HuH-7 (cell line): ENCODE measurements at regions not wholly inside any gene's neighbourhood (a gene's known extent, or its start where the extent isn't known, plus 50 kb on each side); places are given as distances from the start of the nearest gene placed in this dataset.
"Not testable (repeated sequence)": the region's sequence is repeated elsewhere in the genome, so short reads cannot be mapped to it uniquely, and the experiment has no call there.

Source experiments
- DNase-seq: peaks from one replicate; pipeline ENCODE4 v3.0.0; 2011; ENCODE audit warnings: low spot score

DNA sequence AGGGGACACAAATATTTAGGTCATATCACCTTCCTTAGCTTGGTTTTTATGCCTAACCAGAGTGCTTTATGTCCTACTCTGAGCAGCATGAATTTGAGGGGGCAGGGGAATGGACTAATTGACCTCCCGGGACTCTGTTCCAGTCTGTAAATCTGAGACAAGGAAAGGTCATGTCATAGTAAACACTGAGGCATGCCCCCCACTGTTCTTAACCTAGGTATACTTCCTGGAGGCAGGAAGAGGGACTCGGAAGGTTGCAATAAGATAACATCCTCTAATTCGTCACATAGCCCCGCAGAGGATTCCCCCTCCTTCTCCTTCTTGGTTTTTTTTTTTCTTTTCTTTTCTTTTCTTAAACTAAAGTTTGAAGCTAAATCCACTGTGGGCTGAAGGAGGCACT lies 540.3 kb upstream of the CADM1 start:
- DNase-seq, result no peak

DNA sequence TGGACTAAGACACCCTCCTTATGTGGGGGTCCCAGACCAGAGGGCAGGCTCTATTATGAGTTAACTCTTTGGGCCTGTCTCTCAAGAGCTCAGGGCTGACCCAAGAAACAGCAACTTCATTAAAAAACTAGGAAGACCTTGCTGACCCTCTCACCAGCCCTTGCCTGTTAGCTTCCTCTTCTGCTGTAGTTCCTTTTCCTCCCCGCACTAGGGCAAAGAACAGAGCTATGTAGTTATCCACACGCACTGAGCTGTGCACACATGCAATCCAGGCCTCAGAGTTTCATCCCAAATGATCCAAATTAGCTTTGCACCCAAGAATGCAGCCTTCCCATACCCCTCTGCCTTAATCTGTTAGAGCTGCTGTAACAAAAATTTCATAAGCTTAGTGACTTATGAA lies 539.6 kb upstream of the CADM1 start:
- DNase-seq, result no peak

DNA sequence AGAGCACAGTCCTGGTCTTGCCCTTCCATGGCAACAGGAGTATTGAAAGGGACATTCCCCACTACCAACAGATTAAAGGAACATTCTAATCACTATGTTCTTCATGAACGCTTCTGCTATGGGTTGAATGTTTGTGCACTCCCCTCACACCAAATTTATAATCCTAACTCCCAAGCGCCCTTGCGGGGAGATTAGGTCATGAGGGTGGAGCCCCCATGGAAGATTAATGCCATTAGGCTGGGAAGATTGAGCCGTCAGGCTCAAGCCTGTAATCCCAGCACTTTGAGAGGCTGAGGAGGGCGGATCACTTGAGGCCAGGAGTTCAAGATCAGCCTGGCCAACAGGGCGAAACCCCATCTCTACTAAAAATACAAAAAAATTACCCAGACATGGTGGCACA lies 538.8 kb upstream of the CADM1 start:
- not testable (repeated sequence) for DNase-seq

DNA sequence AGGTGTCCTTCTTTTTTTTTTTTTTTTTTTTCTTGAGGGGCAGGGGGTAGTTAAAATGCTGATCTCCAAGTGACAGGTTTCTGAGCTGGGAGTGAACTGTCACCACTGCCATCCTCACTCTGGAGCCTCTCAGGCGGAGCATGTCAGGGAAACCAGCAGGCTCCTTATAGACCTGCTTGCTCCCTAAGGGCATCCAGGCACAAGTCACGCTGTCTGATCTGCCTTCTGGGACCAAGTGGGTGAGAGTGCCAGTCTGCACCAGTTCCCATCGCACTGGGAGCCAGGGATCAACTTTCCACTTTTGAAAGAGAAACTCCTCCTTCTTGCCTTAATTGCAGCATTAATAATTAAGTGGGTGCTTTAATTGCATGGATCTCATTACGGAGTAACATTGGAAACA lies 537.9 kb upstream of the CADM1 start:
- no peak for DNase-seq

DNA sequence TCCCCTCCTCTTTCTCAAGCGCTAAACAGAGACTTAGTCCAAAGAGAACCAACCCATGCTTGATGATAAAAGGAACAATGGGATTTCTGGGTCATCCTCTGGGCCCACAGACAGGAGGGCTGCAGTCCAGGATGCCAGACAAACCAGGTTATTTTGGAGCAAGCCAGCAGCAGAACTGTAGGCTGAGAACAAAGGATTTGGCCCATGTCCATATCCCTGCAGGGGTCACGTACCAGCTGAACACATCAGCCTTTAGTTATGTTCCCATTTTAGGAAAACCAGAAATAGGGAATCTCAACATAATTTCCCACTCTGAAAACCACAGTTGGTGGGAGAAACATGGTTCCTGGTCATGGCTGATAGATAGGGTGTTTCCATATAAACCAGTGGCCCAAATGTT lies 533.6 kb upstream of the CADM1 start:
- no peak for DNase-seq

DNA sequence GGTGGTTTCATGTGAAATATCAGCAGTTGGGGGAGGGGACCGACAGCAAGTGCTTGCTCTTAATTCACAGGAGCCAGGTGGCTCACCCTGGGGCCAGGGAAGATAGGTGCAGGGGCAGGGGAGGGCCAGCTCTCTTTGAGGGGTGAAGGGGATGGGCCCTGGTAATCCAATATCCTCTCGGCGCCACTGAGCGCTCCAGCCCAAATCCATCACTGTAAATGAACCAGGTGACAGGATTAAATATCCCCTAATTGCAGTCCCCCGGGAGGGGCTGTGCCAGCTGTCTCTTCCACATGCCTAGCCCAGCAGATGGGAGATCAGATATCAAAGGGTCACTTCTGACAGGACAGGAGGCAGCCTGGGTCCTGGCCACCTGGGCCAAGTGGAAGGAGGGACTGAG lies 531.8 kb upstream of the CADM1 start:
- DNase-seq, result no peak

DNA sequence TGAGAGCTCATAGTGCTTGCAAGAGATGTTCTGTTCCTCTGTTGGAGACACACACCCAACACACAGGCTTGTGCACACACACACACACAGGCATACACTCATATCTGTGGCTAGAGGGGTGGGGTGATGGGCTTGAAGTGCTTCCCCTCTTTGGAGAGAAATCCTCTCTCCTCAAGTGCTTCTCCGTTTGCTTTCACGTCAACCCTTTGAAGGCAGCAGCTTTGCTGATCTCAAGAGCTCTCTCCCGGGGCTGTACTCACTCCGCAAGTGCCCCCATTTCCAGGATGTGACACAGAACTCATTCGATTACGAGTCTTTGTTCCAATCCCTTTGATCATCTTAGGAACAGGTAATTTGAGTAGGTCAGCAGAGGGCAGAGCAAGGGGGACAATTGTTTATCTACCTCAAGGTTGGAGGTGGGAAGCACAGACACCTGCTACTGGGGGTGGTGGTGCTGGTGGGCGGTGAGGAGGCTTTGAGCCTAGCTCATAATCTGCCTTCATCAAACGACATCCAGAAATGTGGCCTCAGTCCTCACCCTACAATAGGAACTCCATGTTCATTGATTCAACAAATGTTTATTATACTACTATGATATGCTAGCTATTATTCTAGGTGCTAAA lies 529.8 kb upstream of the CADM1 start:
- no peak for DNase-seq

DNA sequence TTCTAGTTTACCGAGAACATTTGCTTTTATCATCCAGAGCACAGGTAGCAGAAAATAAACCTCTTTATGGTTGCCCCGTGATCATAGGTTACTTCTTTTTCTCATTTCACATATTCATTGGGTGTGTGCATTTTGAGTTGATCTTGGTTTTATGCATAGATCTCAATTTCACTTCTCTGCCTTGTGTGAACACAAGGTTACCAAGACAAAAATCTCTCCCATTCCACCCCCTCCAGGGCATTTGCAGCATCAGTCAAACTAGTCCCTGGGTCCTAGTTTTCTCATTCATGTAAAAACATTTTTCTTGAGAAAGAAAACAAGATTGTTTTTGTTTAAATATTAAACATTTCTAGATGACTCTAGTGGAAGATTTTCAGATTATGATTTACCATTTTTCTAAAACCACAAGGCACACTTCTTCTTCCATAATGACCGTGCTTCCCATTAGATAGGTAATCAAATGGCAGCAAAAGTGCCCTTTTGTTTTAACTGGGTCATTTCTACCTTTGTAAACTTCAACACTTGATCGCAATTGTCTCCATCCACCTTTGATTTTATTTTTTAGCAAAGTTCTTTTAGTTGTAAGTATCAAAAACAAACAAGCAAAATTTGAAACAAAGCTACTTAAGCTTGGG lies 526.6 kb upstream of the CADM1 start:
- DNase-seq, result no peak

DNA sequence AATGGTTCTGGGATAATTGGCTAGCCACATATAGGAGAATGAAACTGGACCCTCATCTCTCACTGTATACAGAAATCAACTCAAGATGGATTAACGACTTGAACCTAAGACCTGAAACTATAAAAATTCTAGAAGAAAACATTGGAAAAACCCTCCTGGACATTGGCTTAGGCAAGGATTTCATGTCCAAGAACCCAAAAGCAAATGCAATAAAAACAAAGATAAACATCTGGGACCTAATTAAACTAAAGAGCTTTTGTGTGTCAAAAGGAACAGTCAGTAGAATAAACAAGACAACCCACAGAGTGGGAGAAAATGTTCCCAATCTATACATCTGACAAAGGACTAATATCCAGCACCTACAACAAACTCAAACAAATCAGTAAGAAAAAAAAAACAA lies 524.3 kb upstream of the CADM1 start:
- not testable (repeated sequence) for DNase-seq

DNA sequence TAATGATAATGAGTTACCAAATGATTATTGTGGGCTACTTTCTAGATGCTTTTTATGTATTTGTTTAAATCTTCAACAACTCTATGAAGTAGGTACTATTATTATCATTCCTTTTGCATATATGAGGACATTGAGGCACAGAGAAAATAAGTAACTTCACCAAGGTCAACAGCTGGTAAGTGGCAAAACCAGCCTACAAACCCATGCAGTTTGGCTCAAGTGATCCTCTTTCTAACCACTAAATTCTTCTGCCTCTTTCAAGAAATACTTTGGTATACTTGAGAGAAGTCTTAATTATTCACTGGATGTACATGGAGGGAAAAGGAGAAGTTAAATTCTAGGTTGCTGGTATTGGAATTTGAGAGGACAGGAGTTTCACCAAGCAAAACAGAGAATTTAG lies 495.2 kb upstream of the CADM1 start:
- DNase-seq, result no peak

DNA sequence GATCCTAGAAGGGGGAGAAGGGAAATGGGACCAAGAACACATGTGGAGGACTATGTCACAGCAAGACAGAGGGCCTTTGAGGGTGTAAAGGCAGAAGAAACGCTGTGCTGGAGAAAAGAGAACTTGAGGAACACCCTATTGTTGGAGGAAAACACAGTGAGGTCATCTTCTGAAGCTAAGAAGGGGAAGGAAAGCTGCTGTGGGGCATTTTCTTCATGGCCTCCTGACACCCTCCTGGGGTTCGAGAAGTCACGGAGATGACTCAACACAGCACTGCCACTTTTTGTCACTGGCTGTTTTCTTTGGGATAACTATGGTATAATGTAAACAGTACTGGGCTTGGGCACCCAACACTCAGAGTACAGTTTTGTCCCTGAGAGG lies 492.6 kb upstream of the CADM1 start:
- DNase-seq, result no peak

DNA sequence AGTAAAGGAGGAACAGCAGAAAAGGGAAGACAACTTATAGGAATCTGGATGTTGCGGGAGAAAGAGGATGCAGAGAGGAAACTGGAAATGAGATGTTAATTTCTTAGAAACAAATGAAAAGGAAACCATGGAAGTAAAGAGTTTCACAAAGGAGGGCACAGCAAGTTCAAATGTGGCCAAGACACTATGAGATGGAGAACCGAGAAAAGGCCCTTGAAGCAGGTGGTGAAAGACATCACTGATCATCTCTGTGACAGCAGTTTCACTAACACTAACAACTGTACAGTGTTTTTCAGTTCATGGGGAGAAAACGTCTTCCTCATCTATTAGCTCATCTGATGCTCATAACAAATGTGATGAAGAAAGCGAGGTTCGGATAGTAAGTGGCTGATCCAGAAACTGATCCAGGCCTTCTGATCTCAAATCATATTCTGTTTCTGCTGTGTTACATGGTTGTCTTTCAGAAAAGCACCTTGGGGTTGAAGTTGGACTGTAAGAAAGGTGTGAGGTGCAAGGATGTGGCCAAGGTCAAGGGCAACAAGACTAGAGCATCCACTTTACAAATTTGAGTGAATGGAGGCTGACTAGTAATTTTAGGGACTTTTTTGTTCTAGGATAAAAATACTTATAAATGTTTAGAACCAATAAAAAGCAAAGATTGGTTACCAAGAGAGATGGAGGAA lies 492.1 kb upstream of the CADM1 start:
- DNase-seq, result no peak

DNA sequence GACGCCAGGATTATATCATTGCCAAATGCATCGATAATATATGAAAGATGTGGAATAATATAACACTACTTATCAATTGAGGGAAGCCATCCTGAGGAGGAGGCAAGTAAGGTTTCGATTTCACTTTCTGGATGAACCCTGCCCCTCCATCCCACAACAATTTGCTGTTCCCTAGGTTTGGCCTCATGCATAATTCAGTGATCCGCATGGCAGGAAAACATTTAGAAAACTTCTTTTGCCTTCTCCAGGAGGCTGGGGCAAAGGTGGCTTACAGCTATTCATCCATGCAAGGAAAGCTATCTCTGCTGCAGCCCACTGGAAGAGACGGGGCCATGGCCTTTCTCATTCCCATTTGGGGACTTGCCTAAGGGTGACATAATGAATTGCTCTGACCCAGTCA lies 489.4 kb upstream of the CADM1 start:
- DNase-seq, result no peak

DNA sequence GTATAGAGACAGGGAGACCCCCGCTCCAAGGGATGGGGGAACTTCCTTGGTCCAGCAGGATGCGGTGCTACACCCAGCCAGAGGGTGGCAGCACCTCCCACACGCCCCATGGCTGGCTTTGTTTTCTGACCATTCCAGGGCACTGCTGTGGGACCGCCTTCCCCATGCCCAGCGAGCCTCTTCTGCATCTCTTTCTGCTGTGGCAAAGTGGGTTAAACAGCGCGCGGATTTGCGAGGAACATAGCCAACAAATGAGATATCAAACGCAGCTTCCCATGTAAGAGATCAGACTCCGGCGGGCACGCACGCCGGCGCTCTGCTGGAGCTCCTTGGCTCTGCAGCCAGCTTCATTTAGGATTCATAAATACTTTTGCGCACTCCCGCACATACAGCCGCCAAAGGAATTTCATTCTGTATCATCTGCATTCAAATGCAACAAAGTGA lies 485.8 kb upstream of the CADM1 start:
- DNase-seq, result peak; percentile 44

DNA sequence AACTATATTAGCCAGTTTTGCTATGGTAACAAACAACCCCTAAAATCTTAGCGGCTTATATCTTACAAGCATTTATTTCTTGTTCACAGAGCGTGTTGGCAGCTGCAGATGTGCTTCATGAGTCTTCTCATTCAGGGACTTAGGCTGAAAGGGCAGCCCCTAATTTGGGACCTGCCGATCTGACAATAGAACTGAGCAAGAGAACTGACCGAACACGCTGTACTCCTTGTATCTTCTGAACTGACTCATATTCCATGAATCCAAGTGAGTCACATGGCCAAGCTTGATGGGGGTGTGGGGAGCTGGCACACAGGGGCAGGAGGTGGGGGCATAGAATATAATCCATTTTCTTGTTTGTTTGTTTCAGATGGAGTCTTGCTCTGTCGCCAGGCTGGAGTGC lies 481.7 kb upstream of the CADM1 start:
- DNase-seq, result no peak

DNA sequence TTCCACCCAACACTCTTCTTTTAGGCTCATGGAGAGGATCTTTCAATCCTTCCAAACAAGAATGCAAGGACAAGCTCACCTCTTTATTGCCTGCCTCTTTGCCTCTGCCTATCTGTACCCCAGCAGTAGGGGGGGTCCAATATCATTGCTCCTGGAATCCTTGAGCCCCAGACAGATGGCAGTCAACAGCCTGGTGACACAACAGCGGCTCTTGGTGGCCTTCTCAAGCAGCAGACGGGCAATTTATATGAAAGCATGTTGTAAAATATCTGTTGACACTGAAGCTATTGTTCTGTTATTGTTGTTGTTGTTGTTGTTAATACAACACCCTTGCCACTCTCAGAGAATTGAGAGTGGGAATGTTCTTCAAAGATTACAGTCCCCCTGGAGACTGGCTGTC lies 480.0 kb upstream of the CADM1 start:
- DNase-seq, result no peak

DNA sequence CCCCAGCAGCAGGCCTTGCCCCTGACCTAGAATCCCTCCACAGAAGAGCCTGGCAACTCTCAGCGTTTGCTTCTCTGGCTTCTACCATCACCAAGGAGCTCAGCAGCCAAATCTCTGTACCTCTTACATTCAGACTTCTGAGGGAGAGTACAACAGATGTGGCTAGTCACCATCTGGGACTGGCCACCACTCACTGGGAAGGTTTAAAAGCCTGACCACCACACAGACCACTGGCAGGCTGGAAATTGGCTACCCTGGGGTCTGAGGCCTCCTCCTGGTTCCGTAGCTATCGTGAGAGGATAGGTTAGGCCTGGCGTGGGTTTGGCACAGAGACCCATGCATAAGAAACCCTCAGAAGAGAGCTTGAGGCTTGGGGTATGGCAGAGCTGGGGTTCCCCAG lies 478.5 kb upstream of the CADM1 start:
- no peak for DNase-seq

DNA sequence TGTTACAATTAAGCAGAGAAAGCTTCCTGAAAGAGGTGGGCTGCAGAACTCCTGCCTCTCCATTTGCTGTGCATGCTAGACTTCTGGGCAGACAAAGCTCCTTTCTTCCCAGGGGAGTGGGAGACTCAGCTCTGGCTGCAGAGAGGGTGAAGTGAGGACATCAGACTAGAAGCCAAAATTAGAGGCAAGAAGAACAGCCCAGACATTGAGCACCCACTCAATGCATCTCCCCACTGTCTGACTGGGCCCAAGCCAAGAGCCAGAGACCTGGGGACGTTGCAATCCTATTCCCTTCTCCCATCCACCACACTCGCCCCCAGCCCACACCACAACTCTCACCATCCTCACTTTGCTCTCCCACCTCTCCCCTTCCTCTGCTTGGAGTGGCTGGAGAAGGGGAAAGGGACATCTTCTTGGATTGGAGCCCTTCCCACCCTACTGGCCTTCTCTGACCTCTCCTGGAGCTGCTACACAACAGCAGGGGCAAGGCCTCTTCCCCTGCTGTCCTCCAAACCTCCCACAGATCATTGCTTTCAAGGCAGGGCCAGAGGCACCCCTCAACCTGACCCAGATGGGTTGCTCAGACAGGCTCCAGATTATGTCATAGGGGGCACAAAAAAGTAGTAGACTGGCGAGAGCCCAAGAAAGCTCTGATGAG lies 477.7 kb upstream of the CADM1 start:
- DNase-seq, result no peak

DNA sequence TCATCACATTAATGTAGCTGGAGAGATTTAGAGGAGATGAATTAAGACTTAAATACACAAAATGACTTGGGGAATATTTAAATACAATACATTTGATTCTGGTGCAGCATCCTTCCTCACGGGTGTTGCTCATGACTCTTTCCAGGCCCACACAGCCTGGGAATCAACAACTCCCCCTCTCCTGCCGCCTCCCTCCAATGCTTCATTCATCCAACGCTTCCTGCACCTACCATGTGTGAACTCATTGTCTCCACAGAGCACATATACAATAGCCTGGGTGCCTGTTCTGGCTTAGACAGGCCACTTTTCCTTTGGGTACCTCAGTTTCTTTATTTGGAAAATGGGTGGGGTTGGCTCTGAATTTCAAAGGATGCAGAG lies 476.9 kb upstream of the CADM1 start:
- no peak for DNase-seq

DNA sequence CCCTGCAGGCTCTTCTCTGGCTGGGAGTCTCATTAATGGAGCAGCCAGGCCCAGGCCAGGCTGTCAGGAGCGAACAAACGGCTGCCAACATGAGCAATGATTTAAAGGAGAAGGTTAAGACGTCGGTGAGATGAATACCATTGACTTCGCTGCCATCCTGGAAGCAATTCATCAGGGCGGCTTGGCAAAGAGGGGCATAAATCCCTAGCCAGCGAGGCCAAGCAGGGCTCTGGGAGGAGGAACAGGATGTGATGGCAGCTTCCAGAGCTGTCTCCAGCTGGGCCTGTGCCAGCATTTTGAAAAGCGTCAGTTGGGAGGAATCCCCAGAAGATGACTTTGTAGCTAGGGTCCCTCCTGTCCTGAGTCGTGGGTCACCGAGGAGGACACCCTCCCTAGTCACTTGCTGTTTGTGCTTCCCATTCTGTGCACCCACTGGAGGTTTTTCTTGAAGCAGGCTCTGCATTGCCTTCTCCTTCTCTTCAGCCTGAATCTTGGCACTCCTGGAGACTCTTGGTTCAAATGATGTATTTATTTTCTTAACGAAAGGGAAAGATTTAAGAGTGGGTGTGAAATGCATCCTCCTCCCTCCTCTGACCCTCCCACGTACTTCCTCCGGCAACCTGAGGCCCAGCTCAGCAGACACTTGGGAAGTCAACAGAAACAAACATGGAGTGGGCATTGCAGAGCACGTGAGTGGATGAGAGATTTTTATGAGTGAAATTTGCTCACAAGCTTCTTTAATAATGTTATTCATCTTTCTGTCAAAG lies 476.3 kb upstream of the CADM1 start:
- no peak for DNase-seq

DNA sequence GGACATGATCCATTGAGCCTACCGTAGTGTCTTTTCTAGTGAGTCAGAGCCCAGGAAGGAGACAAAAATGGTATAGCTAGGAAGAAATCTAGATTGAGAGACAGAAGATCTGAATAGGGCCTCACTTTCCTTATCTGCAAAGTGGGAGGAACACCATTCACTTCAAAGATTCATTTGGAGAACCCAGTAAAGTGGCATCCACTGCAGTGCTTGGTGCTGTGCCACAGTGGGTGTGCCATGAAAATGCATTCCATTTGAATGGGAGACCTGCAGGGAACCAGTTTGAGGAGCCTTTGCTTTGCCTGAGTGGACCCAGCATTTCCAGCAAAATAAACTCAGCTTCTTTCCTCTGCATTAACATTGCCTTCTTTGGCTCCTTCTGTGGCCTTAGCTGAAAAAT lies 470.5 kb upstream of the CADM1 start:
- no peak for DNase-seq

DNA sequence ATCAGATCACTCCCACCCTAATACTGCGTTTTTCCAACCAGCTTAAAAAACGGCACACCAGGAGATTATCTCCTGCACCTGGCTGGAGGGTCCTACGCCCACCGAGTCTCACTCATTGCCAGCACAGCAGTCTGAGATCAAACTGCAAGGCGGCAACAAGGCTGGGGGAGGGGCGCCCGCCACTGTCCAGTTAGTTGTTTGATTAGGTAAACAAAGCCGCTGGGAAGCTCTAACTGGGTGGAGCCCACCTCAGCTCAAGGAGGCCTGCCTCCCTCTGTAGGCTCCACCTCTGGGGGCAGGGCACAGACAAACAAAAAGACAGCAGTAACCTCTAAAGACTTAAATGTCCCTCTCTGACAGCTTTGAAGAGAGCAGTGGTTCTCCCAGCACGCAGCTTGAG lies 463.0 kb upstream of the CADM1 start:
- DNase-seq, result not testable (repeated sequence)
